ENCODE measurements at regions not wholly inside any gene's neighbourhood (a gene's known extent, or its start where the extent isn't known, plus 50 kb on each side); places are given as distances from the start of the nearest gene placed in this dataset.

DNA sequence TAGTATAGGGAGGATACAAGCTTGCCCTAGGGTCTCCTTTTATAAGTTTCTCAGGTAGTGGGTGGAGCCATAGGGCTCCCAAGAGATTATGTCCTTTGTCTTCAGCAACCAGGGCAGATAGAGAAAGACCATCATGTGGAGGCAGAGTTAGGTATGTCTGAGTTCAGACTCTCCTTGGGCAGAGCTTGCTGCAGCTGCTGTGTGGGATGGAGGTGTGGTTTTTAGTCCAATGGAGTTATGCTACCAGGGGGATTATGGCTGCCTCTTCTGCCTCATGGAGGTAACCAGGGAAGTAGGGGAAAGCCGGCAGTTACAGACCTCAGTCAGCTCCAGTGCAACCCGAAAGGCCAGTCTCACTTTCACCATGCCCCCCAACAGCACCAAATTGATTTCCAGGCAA is 220.5 kb downstream of the NECTIN3 start:
- no peak for TF ChIP-seq EZH2phosphoT487 (IDR thresholded peaks at IDR 0.05; ENCODE audit: low read depth)
- TF ChIP-seq, protein P1, sequence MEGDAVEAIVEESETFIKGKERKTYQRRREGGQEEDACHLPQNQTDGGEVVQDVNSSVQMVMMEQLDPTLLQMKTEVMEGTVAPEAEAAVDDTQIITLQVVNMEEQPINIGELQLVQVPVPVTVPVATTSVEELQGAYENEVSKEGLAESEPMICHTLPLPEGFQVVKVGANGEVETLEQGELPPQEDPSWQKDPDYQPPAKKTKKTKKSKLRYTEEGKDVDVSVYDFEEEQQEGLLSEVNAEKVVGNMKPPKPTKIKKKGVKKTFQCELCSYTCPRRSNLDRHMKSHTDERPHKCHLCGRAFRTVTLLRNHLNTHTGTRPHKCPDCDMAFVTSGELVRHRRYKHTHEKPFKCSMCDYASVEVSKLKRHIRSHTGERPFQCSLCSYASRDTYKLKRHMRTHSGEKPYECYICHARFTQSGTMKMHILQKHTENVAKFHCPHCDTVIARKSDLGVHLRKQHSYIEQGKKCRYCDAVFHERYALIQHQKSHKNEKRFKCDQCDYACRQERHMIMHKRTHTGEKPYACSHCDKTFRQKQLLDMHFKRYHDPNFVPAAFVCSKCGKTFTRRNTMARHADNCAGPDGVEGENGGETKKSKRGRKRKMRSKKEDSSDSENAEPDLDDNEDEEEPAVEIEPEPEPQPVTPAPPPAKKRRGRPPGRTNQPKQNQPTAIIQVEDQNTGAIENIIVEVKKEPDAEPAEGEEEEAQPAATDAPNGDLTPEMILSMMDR (IDR thresholded peaks at IDR 0.05; ENCODE audit: low read depth, low read length) = no peak
- H3K4me3 ChIP-seq (ENCODE audit: low read length) = no peak overlapping the region
- no peak overlapping the region for H3K9ac ChIP-seq (ENCODE audit: low read length)
- H3K27ac ChIP-seq (ENCODE audit: low read length) = no peak overlapping the region
- no peaks in the 10 kb centered on the region for H3K9me3 ChIP-seq (ENCODE audit: insufficient read depth, low read length)
- no peaks in the 10 kb centered on the region for H3K4me1 ChIP-seq (ENCODE audit: low read length)
- H3K4me2 ChIP-seq (ENCODE audit: low read length) = no peak overlapping the region
- no peaks in the 10 kb centered on the region for H3K79me2 ChIP-seq (ENCODE audit: low read length)
- no peaks in the 10 kb centered on the region for H3K36me3 ChIP-seq (replicated peaks; ENCODE audit: low read depth, low read length)
- no peak overlapping the region for H2AFZ ChIP-seq (ENCODE audit: low read depth, low read length)
- no peaks in the 10 kb centered on the region for H3K27me3 ChIP-seq (ENCODE audit: low read depth, low read length)
- H4K20me1 ChIP-seq (ENCODE audit: insufficient read depth, low read length) = no peaks in the 10 kb centered on the region

DNA sequence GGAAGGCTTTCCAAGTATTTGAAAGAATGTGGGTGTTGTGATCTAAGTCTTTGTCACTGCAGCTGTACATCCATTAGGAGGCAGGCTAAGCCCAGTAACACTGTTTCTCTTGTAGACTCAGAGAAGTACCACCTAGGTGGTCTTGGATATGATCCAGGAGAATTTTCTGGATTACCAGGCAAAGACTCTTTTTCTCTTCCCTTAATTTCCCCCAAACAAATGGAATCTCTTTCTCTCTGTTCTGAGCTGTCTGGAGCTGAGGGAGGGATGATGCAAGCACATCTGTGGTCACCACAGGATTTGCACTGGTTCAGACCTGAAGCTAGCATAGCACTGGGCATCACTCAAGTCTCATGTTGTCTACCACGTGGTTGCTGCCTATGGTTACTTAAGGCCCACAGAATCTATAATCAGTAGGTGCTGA is 227.6 kb downstream of the NECTIN3 start:
- no peaks in the 10 kb centered on the region for H3K36me3 ChIP-seq (replicated peaks; ENCODE audit: low read depth, low read length)
- no peak overlapping the region for H3K4me3 ChIP-seq (ENCODE audit: low read length)
- H3K9ac ChIP-seq (ENCODE audit: low read length) = no peak overlapping the region
- no peak overlapping the region for H3K27ac ChIP-seq (ENCODE audit: low read length)
- H3K4me2 ChIP-seq (ENCODE audit: low read length) = no peak overlapping the region
- no peak overlapping the region for H2AFZ ChIP-seq (ENCODE audit: low read depth, low read length)
- no peaks in the 10 kb centered on the region for H3K9me3 ChIP-seq (ENCODE audit: insufficient read depth, low read length)
- H3K4me1 ChIP-seq (ENCODE audit: low read length) = no peaks in the 10 kb centered on the region
- no peaks in the 10 kb centered on the region for H4K20me1 ChIP-seq (ENCODE audit: insufficient read depth, low read length)
- H3K79me2 ChIP-seq (ENCODE audit: low read length) = no peaks in the 10 kb centered on the region
- no peak for TF ChIP-seq EZH2phosphoT487 (IDR thresholded peaks at IDR 0.05; ENCODE audit: low read depth)
- TF ChIP-seq, protein P1 (IDR thresholded peaks at IDR 0.05; ENCODE audit: low read depth, low read length) = no peak
- H3K27me3 ChIP-seq (ENCODE audit: low read depth, low read length) = no peaks in the 10 kb centered on the region

DNA sequence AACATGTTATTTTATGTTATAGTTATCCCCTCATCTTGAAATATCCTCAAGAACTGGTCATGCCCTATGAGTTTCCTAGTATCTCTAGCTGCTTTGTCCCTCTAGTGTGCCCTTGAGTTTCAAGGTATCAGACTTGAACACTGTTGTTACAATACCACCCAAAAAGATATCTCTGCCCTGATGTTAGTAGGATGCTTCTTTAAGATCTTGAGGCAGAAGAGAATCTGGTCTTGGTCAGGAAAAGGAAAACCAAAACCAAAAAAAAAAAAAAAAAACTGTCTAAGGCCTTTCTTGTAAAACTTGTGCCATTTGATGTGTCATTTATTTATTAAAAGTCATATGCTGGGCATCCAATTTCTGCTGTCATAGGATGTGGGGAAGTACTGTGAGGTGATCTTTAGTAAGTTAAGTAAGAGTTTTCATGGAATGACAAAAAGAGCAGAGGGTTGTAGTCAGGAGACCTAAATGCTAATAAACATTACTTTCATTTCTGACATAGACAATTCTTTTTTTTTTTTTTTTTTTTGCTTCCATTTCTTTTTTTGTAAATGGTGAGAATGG is 229.7 kb downstream of the NECTIN3 start:
- no peak overlapping the region for H3K9ac ChIP-seq (ENCODE audit: low read length)
- H3K79me2 ChIP-seq (ENCODE audit: low read length) = no peaks in the 10 kb centered on the region
- no peak overlapping the region for H3K4me3 ChIP-seq (ENCODE audit: low read length)
- no peaks in the 10 kb centered on the region for H3K4me1 ChIP-seq (ENCODE audit: low read length)
- no peak overlapping the region for H3K27ac ChIP-seq (ENCODE audit: low read length)
- no peak overlapping the region for H3K4me2 ChIP-seq (ENCODE audit: low read length)
- no peaks in the 10 kb centered on the region for H3K27me3 ChIP-seq (ENCODE audit: low read depth, low read length)
- H4K20me1 ChIP-seq (ENCODE audit: insufficient read depth, low read length) = no peaks in the 10 kb centered on the region
- no peaks in the 10 kb centered on the region for H3K9me3 ChIP-seq (ENCODE audit: insufficient read depth, low read length)
- no peaks in the 10 kb centered on the region for H3K36me3 ChIP-seq (replicated peaks; ENCODE audit: low read depth, low read length)
- TF ChIP-seq, protein P1 (IDR thresholded peaks at IDR 0.05; ENCODE audit: low read depth, low read length) = no peak
- no peak for TF ChIP-seq EZH2phosphoT487 (IDR thresholded peaks at IDR 0.05; ENCODE audit: low read depth)
- H2AFZ ChIP-seq (ENCODE audit: low read depth, low read length) = no peak overlapping the region

DNA sequence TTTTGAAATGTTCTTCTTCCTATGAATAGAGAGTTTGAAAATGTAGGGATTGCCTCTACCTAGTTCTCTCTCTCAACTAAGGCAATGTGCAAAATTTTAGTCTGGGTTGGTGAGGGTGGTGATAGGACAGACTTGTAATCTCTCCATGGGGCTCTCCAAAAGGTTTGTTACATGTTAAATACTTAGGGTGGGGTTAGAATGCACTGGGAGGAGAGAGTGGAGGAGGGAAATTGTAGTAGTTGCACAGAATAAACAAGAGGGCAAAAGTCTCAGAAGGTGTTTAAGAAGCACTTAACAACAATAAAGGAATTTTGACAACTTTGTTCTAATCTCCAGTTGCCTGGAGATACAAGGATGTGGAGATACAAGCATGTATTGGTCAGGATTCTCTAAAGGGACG is 230.4 kb downstream of the NECTIN3 start:
- no peak for TF ChIP-seq EZH2phosphoT487 (IDR thresholded peaks at IDR 0.05; ENCODE audit: low read depth)
- TF ChIP-seq, protein P1 (IDR thresholded peaks at IDR 0.05; ENCODE audit: low read depth, low read length) = no peak
- H3K4me2 ChIP-seq (ENCODE audit: low read length) = no peak overlapping the region
- no peaks in the 10 kb centered on the region for H3K27me3 ChIP-seq (ENCODE audit: low read depth, low read length)
- no peak overlapping the region for H2AFZ ChIP-seq (ENCODE audit: low read depth, low read length)
- no peaks in the 10 kb centered on the region for H3K36me3 ChIP-seq (replicated peaks; ENCODE audit: low read depth, low read length)
- no peak overlapping the region for H3K9ac ChIP-seq (ENCODE audit: low read length)
- no peaks in the 10 kb centered on the region for H4K20me1 ChIP-seq (ENCODE audit: insufficient read depth, low read length)
- H3K27ac ChIP-seq (ENCODE audit: low read length) = no peak overlapping the region
- H3K9me3 ChIP-seq (ENCODE audit: insufficient read depth, low read length) = no peaks in the 10 kb centered on the region
- no peaks in the 10 kb centered on the region for H3K4me1 ChIP-seq (ENCODE audit: low read length)
- no peaks in the 10 kb centered on the region for H3K79me2 ChIP-seq (ENCODE audit: low read length)
- no peak overlapping the region for H3K4me3 ChIP-seq (ENCODE audit: low read length)

Data from OCI-LY3 (cell line).